ENCODE measurements at regions not wholly inside any gene's neighbourhood (a gene's known extent, or its start where the extent isn't known, plus 50 kb on each side); places are given as distances from the start of the nearest gene placed in this dataset.

- DNase-seq (ENCODE audit: low spot score in 2 of 2), result no peak
- TF ChIP-seq POLR2AphosphoS5 (IDR thresholded peaks at IDR 0.05) (no peak), POLR2A (IDR thresholded peaks at IDR 0.05) (no peak), EP300 (IDR thresholded peaks at IDR 0.05) (no peak)
- TF ChIP-seq, protein P1, sequence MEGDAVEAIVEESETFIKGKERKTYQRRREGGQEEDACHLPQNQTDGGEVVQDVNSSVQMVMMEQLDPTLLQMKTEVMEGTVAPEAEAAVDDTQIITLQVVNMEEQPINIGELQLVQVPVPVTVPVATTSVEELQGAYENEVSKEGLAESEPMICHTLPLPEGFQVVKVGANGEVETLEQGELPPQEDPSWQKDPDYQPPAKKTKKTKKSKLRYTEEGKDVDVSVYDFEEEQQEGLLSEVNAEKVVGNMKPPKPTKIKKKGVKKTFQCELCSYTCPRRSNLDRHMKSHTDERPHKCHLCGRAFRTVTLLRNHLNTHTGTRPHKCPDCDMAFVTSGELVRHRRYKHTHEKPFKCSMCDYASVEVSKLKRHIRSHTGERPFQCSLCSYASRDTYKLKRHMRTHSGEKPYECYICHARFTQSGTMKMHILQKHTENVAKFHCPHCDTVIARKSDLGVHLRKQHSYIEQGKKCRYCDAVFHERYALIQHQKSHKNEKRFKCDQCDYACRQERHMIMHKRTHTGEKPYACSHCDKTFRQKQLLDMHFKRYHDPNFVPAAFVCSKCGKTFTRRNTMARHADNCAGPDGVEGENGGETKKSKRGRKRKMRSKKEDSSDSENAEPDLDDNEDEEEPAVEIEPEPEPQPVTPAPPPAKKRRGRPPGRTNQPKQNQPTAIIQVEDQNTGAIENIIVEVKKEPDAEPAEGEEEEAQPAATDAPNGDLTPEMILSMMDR (IDR thresholded peaks at IDR 0.05), result no peak
- H3K27me3 ChIP-seq, result no peaks in the 10 kb centered on the region
- no peaks in the 10 kb centered on the region for H3K36me3 ChIP-seq
- H3K27ac ChIP-seq, result no peak overlapping the region
- H3K4me1 ChIP-seq, result no peaks in the 10 kb centered on the region
- 78% methylated on average over 2 of the region's 2 CpGs for WGBS
- no peak overlapping the region for H3K4me3 ChIP-seq
- peaks cover 3% of the 10 kb centered on the region for H3K9me3 ChIP-seq
Observed at GRCh38 chr4:96509039-96509741, 669.3 kb downstream of the PDHA2 start.

GRCh38 chr4:96519291-96519690, 679.4 kb downstream of the PDHA2 start:
- Histone ChIP-seq H3K36me3 (no peaks in the 10 kb centered on the region), H3K9me3 (peaks cover 3% of the 10 kb centered on the region), H3K4me3 (no peak overlapping the region), H3K27me3 (no peaks in the 10 kb centered on the region), H3K27ac (no peak overlapping the region), H3K4me1 (no peaks in the 10 kb centered on the region)
- DNase-seq (ENCODE audit: low spot score in 2 of 2), result no peak
- WGBS, result 60% methylated on average over 1 of the region's 1 CpG
- TF ChIP-seq POLR2AphosphoS5 (IDR thresholded peaks at IDR 0.05), result no peak
- TF ChIP-seq EP300 (IDR thresholded peaks at IDR 0.05), result no peak
- no peak for TF ChIP-seq POLR2A (IDR thresholded peaks at IDR 0.05)
- TF ChIP-seq, protein P1 (IDR thresholded peaks at IDR 0.05), result no peak

- Histone ChIP-seq H3K27me3 (no peaks in the 10 kb centered on the region), H3K36me3 (no peaks in the 10 kb centered on the region), H3K4me1 (no peaks in the 10 kb centered on the region), H3K27ac (no peak overlapping the region), H3K9me3 (no peaks in the 10 kb centered on the region), H3K4me3 (no peak overlapping the region)
- TF ChIP-seq POLR2A (IDR thresholded peaks at IDR 0.05), result no peak
- TF ChIP-seq, protein P1 (IDR thresholded peaks at IDR 0.05), result no peak
- no peak for TF ChIP-seq EP300 (IDR thresholded peaks at IDR 0.05)
- no peak for TF ChIP-seq POLR2AphosphoS5 (IDR thresholded peaks at IDR 0.05)
- whole genome bisulfite sequencing, result no CpG with 5 or more reads among the region's 18 CpGs
- DNase-seq (ENCODE audit: low spot score in 2 of 2), result no peak
Observed at GRCh38 chr4:96521046-96521536, 681.2 kb downstream of the PDHA2 start.

GRCh38 chr4:96523611-96524010, 683.7 kb downstream of the PDHA2 start:
- no peak overlapping the region for H3K4me3 ChIP-seq
- no peak for DNase-seq (ENCODE audit: low spot score in 2 of 2)
- no peak overlapping the region for H3K27ac ChIP-seq
- no peaks in the 10 kb centered on the region for H3K9me3 ChIP-seq
- H3K4me1 ChIP-seq, result no peaks in the 10 kb centered on the region
- TF ChIP-seq, protein P1 (IDR thresholded peaks at IDR 0.05), result no peak
- TF ChIP-seq POLR2AphosphoS5 (IDR thresholded peaks at IDR 0.05) (no peak), POLR2A (IDR thresholded peaks at IDR 0.05) (no peak), EP300 (IDR thresholded peaks at IDR 0.05) (no peak)
- WGBS, result 59% methylated on average over 5 of the region's 5 CpGs
- H3K27me3 ChIP-seq, result no peaks in the 10 kb centered on the region
- H3K36me3 ChIP-seq, result no peaks in the 10 kb centered on the region

- WGBS, result 73% methylated on average over 12 of the region's 12 CpGs
- H3K4me1 ChIP-seq, result no peaks in the 10 kb centered on the region
- H3K27ac ChIP-seq, result no peak overlapping the region
Observed at GRCh38 chr4:96524311-96524875, 684.5 kb downstream of the PDHA2 start.

More at GRCh38 chr4:96524311-96524875, 684.5 kb downstream of the PDHA2 start:
- TF ChIP-seq, protein P1 (IDR thresholded peaks at IDR 0.05), result no peak
- TF ChIP-seq POLR2AphosphoS5 (IDR thresholded peaks at IDR 0.05) (no peak), EP300 (IDR thresholded peaks at IDR 0.05) (no peak), POLR2A (IDR thresholded peaks at IDR 0.05) (no peak)
- H3K9me3 ChIP-seq, result no peaks in the 10 kb centered on the region
- no peak for DNase-seq (ENCODE audit: low spot score in 2 of 2)
- no peaks in the 10 kb centered on the region for H3K27me3 ChIP-seq
- no peaks in the 10 kb centered on the region for H3K36me3 ChIP-seq
- no peak overlapping the region for H3K4me3 ChIP-seq

Data from suprapubic skin (tissue), 4 donors.